ENCODE measurements at regions not wholly inside any gene's neighbourhood (a gene's known extent, or its start where the extent isn't known, plus 50 kb on each side); places are given as distances from the start of the nearest gene placed in this dataset.

DNA sequence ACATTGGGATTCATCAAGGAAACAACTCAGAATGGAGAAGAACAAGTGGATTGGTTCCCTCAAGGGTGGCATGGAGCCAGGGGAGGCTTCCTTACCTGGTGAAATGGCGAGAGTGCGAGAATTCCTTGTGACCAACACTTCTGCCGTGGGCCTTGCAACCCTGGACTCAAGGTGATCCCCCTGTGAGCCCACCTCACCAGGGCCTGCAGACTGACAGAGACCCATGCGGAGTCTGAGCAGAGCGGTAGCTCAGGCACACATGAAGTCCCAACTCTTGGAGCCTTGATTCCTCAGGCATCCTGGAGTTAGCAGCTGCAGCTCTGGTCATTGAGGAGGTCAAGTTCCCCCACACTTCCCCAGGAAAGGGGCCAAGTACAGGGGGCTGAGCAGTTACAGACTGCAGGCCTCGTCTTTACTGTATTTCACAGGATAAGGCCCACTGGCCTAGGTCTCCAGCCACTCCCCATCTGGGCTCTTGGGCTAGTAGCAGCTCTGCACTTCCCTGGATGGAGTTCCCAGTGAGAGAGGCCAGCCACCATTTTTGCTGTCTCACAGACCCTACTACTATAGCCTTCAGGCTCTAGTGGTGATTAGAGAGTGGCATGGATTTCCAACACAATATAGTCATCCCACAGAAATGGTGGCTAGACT is 269.5 kb upstream of the DCBLD2 start:
- CTCF ChIA-PET (ENCODE audit: low intra/inter-chr PET ratio, low total read pairs) = no interaction called here
- no peak overlapping the region for H3K9ac ChIP-seq (ENCODE audit: insufficient read depth, low read depth, low read length)
- no peaks in the 10 kb centered on the region for H3K79me2 ChIP-seq (ENCODE audit: insufficient read depth, low read length)
- POLR2A ChIA-PET = no interaction called here
- H3K4me1 ChIP-seq (ENCODE audit: insufficient read depth, low read length) = no peaks in the 10 kb centered on the region
- no peak for ATAC-seq
- H4K20me1 ChIP-seq (ENCODE audit: insufficient read depth, low read length) = no peaks in the 10 kb centered on the region
- FAIRE-seq = no peak
- H2AFZ ChIP-seq (ENCODE audit: low read length) = no peak overlapping the region
- H3K4me2 ChIP-seq (ENCODE audit: low read depth, low read length) = no peak overlapping the region
- H3K27ac ChIP-seq (ENCODE audit: extremely low read length, insufficient read depth, low read length) = no peak overlapping the region
- TF ChIP-seq PCBP1 (IDR thresholded peaks at IDR 0.05; ENCODE audit: borderline replicate concordance, low read depth, low read length) (no peak), ZNF562 (CRISPR knock-in tag; IDR thresholded peaks at IDR 0.05; ENCODE audit: borderline replicate concordance) (no peak), KDM5B (CRISPR knock-in tag; IDR thresholded peaks at IDR 0.05; ENCODE audit: borderline replicate concordance) (no peak), NCOA1 (CRISPR knock-in tag; IDR thresholded peaks at IDR 0.05) (no peak), TFAP4 (IDR thresholded peaks at IDR 0.05; ENCODE audit: borderline replicate concordance, low read depth) (no peak), CREB1 (IDR thresholded peaks at IDR 0.05) (no peak), CREB1 (CRISPR knock-in tag; IDR thresholded peaks at IDR 0.05) (no peak), ZNF746 (CRISPR knock-in tag; IDR thresholded peaks at IDR 0.05) (no peak), MBNL3 (CRISPR knock-in tag; conservative IDR thresholded peaks at IDR 0.05) (no peak), SUZ12 (IDR thresholded peaks at IDR 0.05; ENCODE audit: low read depth, low read length) (no peak), KAT8 (CRISPR knock-in tag; IDR thresholded peaks at IDR 0.05) (no peak), PHF5A (CRISPR knock-in tag; IDR thresholded peaks at IDR 0.05; ENCODE audit: low read depth, unreplicated experiment) (no peak), ZNF136 (CRISPR knock-in tag; IDR thresholded peaks at IDR 0.05; ENCODE audit: low read depth) (no peak), E2F1 (CRISPR knock-in tag; IDR thresholded peaks at IDR 0.05) (no peak), NR2F2 (IDR thresholded peaks at IDR 0.05; ENCODE audit: borderline replicate concordance, low read depth) (no peak)
- TF ChIP-seq, protein P1, sequence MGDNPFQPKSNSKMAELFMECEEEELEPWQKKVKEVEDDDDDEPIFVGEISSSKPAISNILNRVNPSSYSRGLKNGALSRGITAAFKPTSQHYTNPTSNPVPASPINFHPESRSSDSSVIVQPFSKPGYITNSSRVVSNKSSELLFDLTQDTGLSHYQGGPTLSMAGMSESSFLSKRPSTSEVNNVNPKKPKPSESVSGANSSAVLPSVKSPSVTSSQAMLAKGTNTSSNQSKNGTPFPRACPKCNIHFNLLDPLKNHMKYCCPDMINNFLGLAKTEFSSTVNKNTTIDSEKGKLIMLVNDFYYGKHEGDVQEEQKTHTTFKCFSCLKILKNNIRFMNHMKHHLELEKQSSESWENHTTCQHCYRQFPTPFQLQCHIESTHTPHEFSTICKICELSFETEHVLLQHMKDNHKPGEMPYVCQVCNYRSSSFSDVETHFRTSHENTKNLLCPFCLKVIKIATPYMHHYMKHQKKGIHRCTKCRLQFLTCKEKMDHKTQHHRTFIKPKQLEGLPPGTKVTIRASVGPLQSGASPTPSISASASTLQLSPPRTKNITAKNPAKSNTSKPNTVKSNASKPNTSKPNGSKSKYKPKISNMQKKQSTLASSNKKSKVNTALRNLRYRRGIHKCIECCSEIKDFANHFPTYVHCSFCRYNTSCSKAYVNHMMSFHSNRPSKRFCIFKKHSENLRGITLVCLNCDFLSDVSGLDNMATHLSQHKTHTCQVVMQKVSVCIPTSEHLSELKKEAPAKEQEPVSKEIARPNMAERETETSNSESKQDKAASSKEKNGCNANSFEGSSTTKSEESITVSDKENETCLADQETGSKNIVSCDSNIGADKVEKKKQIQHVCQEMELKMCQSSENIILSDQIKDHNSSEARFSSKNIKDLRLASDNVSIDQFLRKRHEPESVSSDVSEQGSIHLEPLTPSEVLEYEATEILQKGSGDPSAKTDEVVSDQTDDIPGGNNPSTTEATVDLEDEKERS (CRISPR knock-in tag; IDR thresholded peaks at IDR 0.05) = no peak
- TF ChIP-seq, protein P2, sequence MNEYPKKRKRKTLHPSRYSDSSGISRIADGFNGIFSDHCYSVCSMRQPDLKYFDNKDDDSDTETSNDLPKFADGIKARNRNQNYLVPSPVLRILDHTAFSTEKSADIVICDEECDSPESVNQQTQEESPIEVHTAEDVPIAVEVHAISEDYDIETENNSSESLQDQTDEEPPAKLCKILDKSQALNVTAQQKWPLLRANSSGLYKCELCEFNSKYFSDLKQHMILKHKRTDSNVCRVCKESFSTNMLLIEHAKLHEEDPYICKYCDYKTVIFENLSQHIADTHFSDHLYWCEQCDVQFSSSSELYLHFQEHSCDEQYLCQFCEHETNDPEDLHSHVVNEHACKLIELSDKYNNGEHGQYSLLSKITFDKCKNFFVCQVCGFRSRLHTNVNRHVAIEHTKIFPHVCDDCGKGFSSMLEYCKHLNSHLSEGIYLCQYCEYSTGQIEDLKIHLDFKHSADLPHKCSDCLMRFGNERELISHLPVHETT (CRISPR knock-in tag; conservative IDR thresholded peaks at IDR 0.05) = no peak
- intact Hi-C loops (cut with micrococcal nuclease; ENCODE audit: unreplicated experiment) = loop anchor here (5.0 to 10.0 kb wide), 2 partner anchors 636 to 1936 kb away; no protein-coding TSS in a partner anchor
- H3K9me3 ChIP-seq (ENCODE audit: low read length) = no peaks in the 10 kb centered on the region
- H3K36me3 ChIP-seq (replicated peaks in 1 of 2; ENCODE audit: control insufficient read depth in 1 of 2, insufficient read depth in 2 of 2, low read length in 2 of 2) = no peaks in the 10 kb centered on the region
- WGBS (ENCODE audit: low lambda C conversion rate) = 25% methylated on average over 4 of the region's 6 CpGs
- no peak for DNase-seq (ENCODE audit: low spot score)
- no peak overlapping the region for H3K4me3 ChIP-seq (replicated peaks in 1 of 3; ENCODE audit: insufficient read depth in 1 of 3, low read depth in 2 of 3, low read length in 3 of 3)
- BruUV-seq (replicated peaks) = no TSS peak
- in situ Hi-C loops (cut with HindIII; ENCODE audit: extremely low pct_ligation_motif_present, low pct_unique_long_range_greater_than_20kb) = loop anchor here (5.0 kb wide), 1 partner anchor 149 kb away; no protein-coding TSS in a partner anchor
- H3K27me3 ChIP-seq (ENCODE audit: control insufficient read depth in 1 of 2, insufficient read depth in 2 of 2, low read length in 2 of 2) = no peaks in the 10 kb centered on the region

Data from HepG2 (cell line).